Liver (tissue), 8 donors: ENCODE measurements at regions not wholly inside any gene's neighbourhood (a gene's known extent, or its start where the extent isn't known, plus 50 kb on each side); places are given as distances from the start of the nearest gene placed in this dataset.

Experiments used
- DNase-seq: peaks from one replicate; pipeline ENCODE4 v3.0.0-alpha.2; 2017; ENCODE audit warnings: low spot score
- H3K27ac ChIP-seq, 2 donors: one replicate each; pipeline ENCODE4 v1.7.0; 2013; ENCODE audit warnings: inconsistent platforms in 2 of 2, low read length in 2 of 2, control low read depth in 1 of 2, low read depth in 1 of 2, mild to moderate bottlenecking in 1 of 2
- H3K27me3 ChIP-seq, 4 donors: one replicate each; pipeline versions ENCODE4 v1.6.1 to v1.7.0; 2013; ENCODE audit warnings: low read length in 3 of 4, inconsistent platforms in 1 of 4, mild to moderate bottlenecking in 1 of 4, moderate library complexity in 1 of 4; ENCODE audit not compliant: control insufficient read depth in 4 of 4, insufficient read depth in 4 of 4
- H3K36me3 ChIP-seq, 4 donors: one replicate each; pipeline versions ENCODE4 v1.6.1 to v1.7.0; 2013; ENCODE audit warnings: low read length in 3 of 4, mild to moderate bottlenecking in 3 of 4, low read depth in 1 of 4, moderate library complexity in 1 of 4; ENCODE audit not compliant: control insufficient read depth in 4 of 4, insufficient read depth in 3 of 4
- H3K4me1 ChIP-seq, 4 donors: one replicate each; pipeline versions ENCODE4 v1.6.1 to v1.7.0; 2013; ENCODE audit warnings: low read length in 3 of 4, mild to moderate bottlenecking in 3 of 4, moderate library complexity in 1 of 4; ENCODE audit not compliant: control insufficient read depth in 4 of 4, insufficient read depth in 4 of 4
- H3K4me3 ChIP-seq, 3 donors: one replicate each; pipeline versions ENCODE4 v1.6.1 to v1.7.0; 2013; ENCODE audit warnings: low read length in 3 of 3, control low read depth in 1 of 3, low read depth in 1 of 3, mild to moderate bottlenecking in 1 of 3
- H3K9ac ChIP-seq, 2 donors: one replicate each; pipeline ENCODE4 v1.7.0; 2013; ENCODE audit warnings: low read length in 2 of 2, mild to moderate bottlenecking in 2 of 2, moderate library complexity in 2 of 2, control low read depth in 1 of 2, low read depth in 1 of 2
- H3K9me3 ChIP-seq, 4 donors: one replicate each; pipeline versions ENCODE4 v1.6.1 to v1.7.0; 2013; ENCODE audit warnings: low read length in 3 of 4; ENCODE audit not compliant: control insufficient read depth in 4 of 4
- CTCF ChIP-seq: fragments of 150-350 bp; IDR thresholded peaks from 2 replicates; pipeline ENCODE4 v1.5.1; 2017; ENCODE audit warnings: improper control_type of control experiment, low read depth, low read length; ENCODE audit not compliant: missing input control
- EGR1 ChIP-seq, 2 donors: IDR thresholded peaks; 2 replicates each; pipeline ENCODE4 v1.6.1; 2016 to 2018; ENCODE audit warnings: antibody characterized with exemption in 2 of 2, low read depth in 2 of 2
- FOXA2 ChIP-seq: IDR thresholded peaks from 2 replicates; pipeline ENCODE4 v1.6.1; 2016; ENCODE audit warnings: antibody characterized with exemption
- HNF4A ChIP-seq, 2 donors: conservative IDR thresholded peaks; 2 replicates each; pipeline ENCODE4 v1.6.1; 2016; ENCODE audit warnings: antibody characterized with exemption in 2 of 2, mild to moderate bottlenecking in 2 of 2
- HNF4G ChIP-seq: IDR thresholded peaks from 2 replicates; pipeline ENCODE4 v1.6.1; 2016; ENCODE audit warnings: antibody characterized with exemption
- JUND ChIP-seq, 2 donors: IDR thresholded peaks; 2 replicates each; pipeline ENCODE4 v1.6.1; 2016; ENCODE audit warnings: antibody characterized with exemption in 2 of 2
- NR2F2 ChIP-seq: IDR thresholded peaks from 2 replicates; pipeline ENCODE4 v1.6.1; 2016; ENCODE audit warnings: antibody characterized with exemption
- RAD21 ChIP-seq, 2 donors: IDR thresholded peaks; 2 replicates each; pipeline ENCODE4 v1.6.1; 2016; ENCODE audit warnings: antibody characterized with exemption in 2 of 2, mild to moderate bottlenecking in 2 of 2
- RXRA ChIP-seq, 2 donors: IDR thresholded peaks; 2 replicates each; pipeline ENCODE4 v1.6.1; 2017 to 2018; ENCODE audit warnings: antibody characterized with exemption in 2 of 2, mild to moderate bottlenecking in 1 of 2
- TAF1 ChIP-seq: conservative IDR thresholded peaks from 2 replicates; pipeline ENCODE4 v1.6.1; 2016; ENCODE audit warnings: antibody characterized with exemption, mild to moderate bottlenecking
- ZBTB33 ChIP-seq: IDR thresholded peaks from 2 replicates; pipeline ENCODE4 v1.6.1; 2016; ENCODE audit warnings: antibody characterized with exemption
- WGBS: extraction: QIAGEN DNeasy Blood & Tissue Kit; methylation state at CpG from one replicate; pipeline ENCODE4 v1.1.7; 2013; 5-methylcytosine and 5-hydroxymethylcytosine counted together
- TF ChIP-seq, protein P1 (sequence below): IDR thresholded peaks from 2 replicates; pipeline ENCODE4 v1.6.1; 2016; ENCODE audit warnings: antibody characterized with exemption, mild to moderate bottlenecking
- TF ChIP-seq, protein P2 (sequence below): IDR thresholded peaks from 2 replicates; pipeline ENCODE4 v1.6.1; 2016; ENCODE audit warnings: antibody characterized with exemption
- donor health status: healthy.
- donor health status: healthy.
- donor health status: healthy.
- donor health status: healthy.
- donor health status: healthy.

DNA sequence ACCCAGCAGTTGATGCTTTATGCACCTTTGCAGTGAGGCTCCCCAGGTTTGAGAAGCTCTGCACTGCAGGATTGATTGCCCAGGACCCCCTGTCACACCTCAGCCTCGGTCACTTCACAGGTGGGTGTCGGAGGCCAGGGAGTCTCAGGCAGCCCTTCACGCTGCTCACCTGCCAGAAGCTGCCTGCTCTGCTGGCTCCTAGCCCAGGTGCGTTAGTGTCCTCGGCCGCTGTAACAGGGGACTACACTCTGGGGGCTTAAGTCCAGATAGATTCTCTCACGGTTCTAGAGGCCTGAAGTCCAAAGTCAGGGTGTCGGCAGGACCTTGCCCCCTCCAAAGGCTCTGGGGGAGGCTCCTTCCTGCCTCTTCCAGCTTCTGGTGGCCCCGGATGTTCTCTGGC is 79.9 kb downstream of the CPZ start:
- peaks cover 0 to 3% (median 0%) of the 10 kb centered on the region in 4 donors for H3K27me3 ChIP-seq
- TF ChIP-seq JUND (IDR thresholded peaks at IDR 0.05), result no peak
- no peak for TF ChIP-seq HNF4G
- TF ChIP-seq, protein P1, sequence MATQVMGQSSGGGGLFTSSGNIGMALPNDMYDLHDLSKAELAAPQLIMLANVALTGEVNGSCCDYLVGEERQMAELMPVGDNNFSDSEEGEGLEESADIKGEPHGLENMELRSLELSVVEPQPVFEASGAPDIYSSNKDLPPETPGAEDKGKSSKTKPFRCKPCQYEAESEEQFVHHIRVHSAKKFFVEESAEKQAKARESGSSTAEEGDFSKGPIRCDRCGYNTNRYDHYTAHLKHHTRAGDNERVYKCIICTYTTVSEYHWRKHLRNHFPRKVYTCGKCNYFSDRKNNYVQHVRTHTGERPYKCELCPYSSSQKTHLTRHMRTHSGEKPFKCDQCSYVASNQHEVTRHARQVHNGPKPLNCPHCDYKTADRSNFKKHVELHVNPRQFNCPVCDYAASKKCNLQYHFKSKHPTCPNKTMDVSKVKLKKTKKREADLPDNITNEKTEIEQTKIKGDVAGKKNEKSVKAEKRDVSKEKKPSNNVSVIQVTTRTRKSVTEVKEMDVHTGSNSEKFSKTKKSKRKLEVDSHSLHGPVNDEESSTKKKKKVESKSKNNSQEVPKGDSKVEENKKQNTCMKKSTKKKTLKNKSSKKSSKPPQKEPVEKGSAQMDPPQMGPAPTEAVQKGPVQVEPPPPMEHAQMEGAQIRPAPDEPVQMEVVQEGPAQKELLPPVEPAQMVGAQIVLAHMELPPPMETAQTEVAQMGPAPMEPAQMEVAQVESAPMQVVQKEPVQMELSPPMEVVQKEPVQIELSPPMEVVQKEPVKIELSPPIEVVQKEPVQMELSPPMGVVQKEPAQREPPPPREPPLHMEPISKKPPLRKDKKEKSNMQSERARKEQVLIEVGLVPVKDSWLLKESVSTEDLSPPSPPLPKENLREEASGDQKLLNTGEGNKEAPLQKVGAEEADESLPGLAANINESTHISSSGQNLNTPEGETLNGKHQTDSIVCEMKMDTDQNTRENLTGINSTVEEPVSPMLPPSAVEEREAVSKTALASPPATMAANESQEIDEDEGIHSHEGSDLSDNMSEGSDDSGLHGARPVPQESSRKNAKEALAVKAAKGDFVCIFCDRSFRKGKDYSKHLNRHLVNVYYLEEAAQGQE, result no peak
- TF ChIP-seq CTCF, result no peak
- no peak for TF ChIP-seq HNF4A (conservative IDR thresholded peaks at IDR 0.05)
- no peak overlapping the region for H3K27ac ChIP-seq
- no peak for DNase-seq
- H3K9me3 ChIP-seq, result no peaks in the 10 kb centered on the region
- no peaks in the 10 kb centered on the region for H3K4me1 ChIP-seq
- H3K4me3 ChIP-seq, result no peak overlapping the region
- no peaks in the 10 kb centered on the region for H3K36me3 ChIP-seq
- H3K9ac ChIP-seq, result no peak overlapping the region
- WGBS, result 47% methylated on average over 9 of the region's 9 CpGs

GRCh38 chr4:8671712-8672290 is 79.2 kb downstream of the CPZ start:
- H3K4me1 ChIP-seq, result no peaks in the 10 kb centered on the region
- H3K9me3 ChIP-seq, result no peaks in the 10 kb centered on the region
- H3K27ac ChIP-seq, result no peak overlapping the region
- DNase-seq, result no peak
- no peaks in the 10 kb centered on the region for H3K36me3 ChIP-seq
- H3K27me3 ChIP-seq, result peaks cover 0 to 3% (median 0%) of the 10 kb centered on the region in 4 donors
- 59% methylated on average over 10 of the region's 10 CpGs for WGBS
- TF ChIP-seq JUND (IDR thresholded peaks at IDR 0.05) (no peak), RXRA (IDR thresholded peaks at IDR 0.05) (no peak), FOXA2 (no peak), TAF1 (no peak), EGR1 (IDR thresholded peaks at IDR 0.05; ENCODE audit: low read depth in 2 of 2) (no peak), HNF4G (no peak), NR2F2 (no peak), ZBTB33 (no peak), RAD21 (IDR thresholded peaks at IDR 0.05) (no peak)
- TF ChIP-seq, protein P2, sequence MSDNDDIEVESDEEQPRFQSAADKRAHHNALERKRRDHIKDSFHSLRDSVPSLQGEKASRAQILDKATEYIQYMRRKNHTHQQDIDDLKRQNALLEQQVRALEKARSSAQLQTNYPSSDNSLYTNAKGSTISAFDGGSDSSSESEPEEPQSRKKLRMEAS, result no peak
- TF ChIP-seq, protein P1, result no peak
- no peak overlapping the region for H3K4me3 ChIP-seq
- no peak overlapping the region for H3K9ac ChIP-seq
